ENCODE measurements at regions not wholly inside any gene's neighbourhood (a gene's known extent, or its start where the extent isn't known, plus 50 kb on each side); places are given as distances from the start of the nearest gene placed in this dataset.

DNA sequence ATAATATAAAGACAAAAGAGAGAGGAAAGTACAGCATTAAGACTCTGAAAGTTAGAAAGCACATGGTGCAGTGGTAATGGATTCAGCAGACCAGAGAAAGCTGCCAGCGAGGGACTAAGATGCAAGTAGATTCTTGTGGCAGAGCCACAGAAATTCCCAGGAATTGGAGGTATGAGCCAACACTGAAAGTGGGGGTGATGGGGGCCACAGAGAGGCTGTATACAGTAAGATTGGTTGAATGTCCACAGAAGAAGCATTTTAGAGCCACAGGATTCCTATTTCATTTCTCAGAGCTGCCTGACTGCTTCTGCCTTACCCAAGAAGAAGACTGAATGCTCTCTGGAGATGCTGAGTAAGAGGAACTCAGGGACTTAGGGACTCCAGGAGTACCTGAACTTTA, 295.0 kb downstream of the LMO7 start:
- H3K9me1 ChIP-seq (ENCODE audit: control insufficient read depth, extremely low read depth, insufficient read depth, low read length) = no peaks in the 10 kb centered on the region
- no peak overlapping the region for H3K9ac ChIP-seq (ENCODE audit: control insufficient read depth, extremely low read depth, insufficient read depth, low read length)
- H3K79me2 ChIP-seq (ENCODE audit: control insufficient read depth, insufficient read depth, low read length) = no peaks in the 10 kb centered on the region
- H3K4me1 ChIP-seq (ENCODE audit: control insufficient read depth, extremely low read depth, insufficient read depth, low read length) = no peaks in the 10 kb centered on the region
- no peaks in the 10 kb centered on the region for H4K20me1 ChIP-seq (ENCODE audit: control insufficient read depth, extremely low read depth, insufficient read depth, low read length)
- no peak overlapping the region for H3K4me2 ChIP-seq (ENCODE audit: control insufficient read depth, extremely low read depth, insufficient read depth, low read depth, low read length)
- no peak overlapping the region for H3K27ac ChIP-seq (ENCODE audit: control insufficient read depth, insufficient read depth, low read length)
- dilution Hi-C loops (cut with MboI; ENCODE audit: extremely low pct_ligation_motif_present, low sequenced_read_pairs) = no loop called here
- H2AFZ ChIP-seq (ENCODE audit: control insufficient read depth, low read length) = no peak overlapping the region
- no peaks in the 10 kb centered on the region for H3K27me3 ChIP-seq (ENCODE audit: control insufficient read depth, extremely low read depth, insufficient read depth, low read length)
- DNase-seq (ENCODE audit: low read depth, low spot score) (no peak), FAIRE-seq (no peak)
- no peak for TF ChIP-seq EZH2 (IDR thresholded peaks at IDR 0.05; ENCODE audit: low read length)
- TF ChIP-seq, protein P1, sequence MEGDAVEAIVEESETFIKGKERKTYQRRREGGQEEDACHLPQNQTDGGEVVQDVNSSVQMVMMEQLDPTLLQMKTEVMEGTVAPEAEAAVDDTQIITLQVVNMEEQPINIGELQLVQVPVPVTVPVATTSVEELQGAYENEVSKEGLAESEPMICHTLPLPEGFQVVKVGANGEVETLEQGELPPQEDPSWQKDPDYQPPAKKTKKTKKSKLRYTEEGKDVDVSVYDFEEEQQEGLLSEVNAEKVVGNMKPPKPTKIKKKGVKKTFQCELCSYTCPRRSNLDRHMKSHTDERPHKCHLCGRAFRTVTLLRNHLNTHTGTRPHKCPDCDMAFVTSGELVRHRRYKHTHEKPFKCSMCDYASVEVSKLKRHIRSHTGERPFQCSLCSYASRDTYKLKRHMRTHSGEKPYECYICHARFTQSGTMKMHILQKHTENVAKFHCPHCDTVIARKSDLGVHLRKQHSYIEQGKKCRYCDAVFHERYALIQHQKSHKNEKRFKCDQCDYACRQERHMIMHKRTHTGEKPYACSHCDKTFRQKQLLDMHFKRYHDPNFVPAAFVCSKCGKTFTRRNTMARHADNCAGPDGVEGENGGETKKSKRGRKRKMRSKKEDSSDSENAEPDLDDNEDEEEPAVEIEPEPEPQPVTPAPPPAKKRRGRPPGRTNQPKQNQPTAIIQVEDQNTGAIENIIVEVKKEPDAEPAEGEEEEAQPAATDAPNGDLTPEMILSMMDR (optimal IDR thresholded peaks at IDR 0.05 in 1 of 3, IDR thresholded peaks at IDR 0.05 in 1 of 3, conservative IDR thresholded peaks at IDR 0.05 in 1 of 3; ENCODE audit: extremely low read depth in 1 of 3, insufficient read depth in 2 of 3, low read length in 3 of 3) = no peak
- no peaks in the 10 kb centered on the region for H3K9me3 ChIP-seq (ENCODE audit: control insufficient read depth, low read depth, low read length)
- no peak overlapping the region for H3K4me3 ChIP-seq (ENCODE audit: control insufficient read depth in 2 of 3, extremely low read depth in 1 of 3, insufficient read depth in 2 of 3, low read depth in 1 of 3, low read length in 3 of 3)
- H3K36me3 ChIP-seq (ENCODE audit: control insufficient read depth in 2 of 2, extremely low read depth in 1 of 2, insufficient read depth in 2 of 2, low read length in 2 of 2) = no peaks in the 10 kb centered on the region

DNA sequence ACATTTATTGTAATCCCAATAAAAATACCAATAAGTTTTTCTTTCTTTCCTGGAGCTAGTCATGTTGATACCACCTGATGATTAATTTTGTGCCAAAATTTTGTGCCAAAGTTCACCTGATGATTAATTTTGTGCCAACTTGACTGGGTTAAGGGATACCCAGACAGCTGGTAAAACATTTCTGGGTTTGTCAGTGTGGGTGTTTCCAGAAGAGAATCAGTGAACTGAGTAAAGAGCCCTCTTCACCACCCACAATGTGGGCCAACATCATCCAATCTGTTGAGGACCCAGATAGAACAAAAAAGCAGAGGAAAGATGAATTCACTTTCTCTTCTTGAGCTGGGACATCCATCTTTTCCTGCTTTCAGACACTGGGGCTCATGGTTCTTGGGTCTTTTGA, 292.9 kb downstream of the LMO7 start:
- no peaks in the 10 kb centered on the region for H3K79me2 ChIP-seq (ENCODE audit: control insufficient read depth, insufficient read depth, low read length)
- no peak overlapping the region for H3K9ac ChIP-seq (ENCODE audit: control insufficient read depth, extremely low read depth, insufficient read depth, low read length)
- H2AFZ ChIP-seq (ENCODE audit: control insufficient read depth, low read length) = no peak overlapping the region
- H4K20me1 ChIP-seq (ENCODE audit: control insufficient read depth, extremely low read depth, insufficient read depth, low read length) = no peaks in the 10 kb centered on the region
- no peaks in the 10 kb centered on the region for H3K27me3 ChIP-seq (ENCODE audit: control insufficient read depth, extremely low read depth, insufficient read depth, low read length)
- no peak for TF ChIP-seq EZH2 (IDR thresholded peaks at IDR 0.05; ENCODE audit: low read length)
- TF ChIP-seq, protein P1 (optimal IDR thresholded peaks at IDR 0.05 in 1 of 3, IDR thresholded peaks at IDR 0.05 in 1 of 3, conservative IDR thresholded peaks at IDR 0.05 in 1 of 3; ENCODE audit: extremely low read depth in 1 of 3, insufficient read depth in 2 of 3, low read length in 3 of 3) = no peak
- H3K4me2 ChIP-seq (ENCODE audit: control insufficient read depth, extremely low read depth, insufficient read depth, low read depth, low read length) = no peak overlapping the region
- no peaks in the 10 kb centered on the region for H3K4me1 ChIP-seq (ENCODE audit: control insufficient read depth, extremely low read depth, insufficient read depth, low read length)
- H3K9me3 ChIP-seq (ENCODE audit: control insufficient read depth, low read depth, low read length) = no peaks in the 10 kb centered on the region
- H3K4me3 ChIP-seq (ENCODE audit: control insufficient read depth in 2 of 3, extremely low read depth in 1 of 3, insufficient read depth in 2 of 3, low read depth in 1 of 3, low read length in 3 of 3) = no peak overlapping the region
- H3K9me1 ChIP-seq (ENCODE audit: control insufficient read depth, extremely low read depth, insufficient read depth, low read length) = no peaks in the 10 kb centered on the region
- DNase-seq (ENCODE audit: low read depth, low spot score) (no peak), FAIRE-seq (no peak)
- H3K27ac ChIP-seq (ENCODE audit: control insufficient read depth, insufficient read depth, low read length) = no peak overlapping the region
- no peaks in the 10 kb centered on the region for H3K36me3 ChIP-seq (ENCODE audit: control insufficient read depth in 2 of 2, extremely low read depth in 1 of 2, insufficient read depth in 2 of 2, low read length in 2 of 2)
- dilution Hi-C loops (cut with MboI; ENCODE audit: extremely low pct_ligation_motif_present, low sequenced_read_pairs) = no loop called here
